Right renal cortex interstitium (tissue), 3 donors: ENCODE measurements at regions not wholly inside any gene's neighbourhood (a gene's known extent, or its start where the extent isn't known, plus 50 kb on each side); places are given as distances from the start of the nearest gene placed in this dataset.

Experiments used
- DNase-seq, 3 donors: peaks; one replicate each; pipeline ENCODE4 v3.0.0-alpha.2; 2013; ENCODE audit warnings: low read depth in 3 of 3, low spot score in 2 of 3

DNA sequence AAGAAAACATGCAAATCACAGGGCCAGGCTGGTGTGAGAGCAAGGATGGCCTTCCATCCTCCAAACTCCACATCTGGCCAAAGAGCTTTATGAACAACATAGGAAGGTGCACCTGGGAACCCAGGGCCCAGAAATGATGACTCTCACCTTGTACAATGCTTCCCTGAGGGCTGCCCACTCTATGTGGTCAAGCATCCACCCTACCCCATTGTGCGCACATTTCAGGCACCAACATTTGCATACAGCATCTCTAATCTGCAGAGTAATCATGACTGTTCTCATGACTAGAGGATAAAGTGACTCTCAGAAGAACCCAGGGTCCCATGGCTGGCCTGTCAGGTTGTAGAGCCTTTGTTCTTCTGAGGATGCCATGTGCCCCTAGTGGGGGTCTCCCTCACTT, 57.2 kb upstream of the NTF3 start:
- DNase-seq, result no peak

- DNase-seq, result no peak
These were observed 56.2 kb upstream of the NTF3 start for GRCh38 chr12:5375547-5376295.

- DNase-seq, result no peak
These were observed 55.2 kb upstream of the NTF3 start for GRCh38 chr12:5376591-5377207.

DNA sequence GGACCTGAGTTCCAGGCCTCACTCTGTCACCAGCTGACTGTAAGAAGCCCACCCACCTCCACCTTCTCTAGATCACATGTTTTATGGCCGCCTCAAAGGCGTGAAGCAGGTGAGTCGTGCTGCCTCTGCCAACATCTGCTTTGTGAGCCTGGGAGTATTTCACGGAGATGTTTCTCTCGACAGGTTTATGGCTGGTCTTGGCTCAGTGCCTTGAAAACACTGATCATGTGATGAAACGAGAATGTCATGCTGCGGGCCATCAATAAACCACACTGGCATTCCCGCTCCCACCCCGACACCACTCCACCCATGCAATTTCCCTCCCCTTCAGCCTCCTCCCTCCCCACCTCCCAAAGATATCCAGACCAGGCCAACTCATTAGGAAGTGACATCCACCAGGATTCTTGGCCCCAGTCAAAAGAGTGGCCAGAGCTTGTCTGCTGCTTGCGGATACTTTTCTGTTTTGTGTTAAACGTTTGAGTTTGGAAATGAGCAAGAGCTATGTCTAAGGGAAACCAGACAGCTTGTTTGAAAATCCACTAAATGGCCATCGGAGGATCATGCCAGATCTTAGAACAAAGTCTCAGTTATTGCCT, 53.8 kb upstream of the NTF3 start:
- DNase-seq, result peak; percentile 27 to 57 (median 52)

DNA sequence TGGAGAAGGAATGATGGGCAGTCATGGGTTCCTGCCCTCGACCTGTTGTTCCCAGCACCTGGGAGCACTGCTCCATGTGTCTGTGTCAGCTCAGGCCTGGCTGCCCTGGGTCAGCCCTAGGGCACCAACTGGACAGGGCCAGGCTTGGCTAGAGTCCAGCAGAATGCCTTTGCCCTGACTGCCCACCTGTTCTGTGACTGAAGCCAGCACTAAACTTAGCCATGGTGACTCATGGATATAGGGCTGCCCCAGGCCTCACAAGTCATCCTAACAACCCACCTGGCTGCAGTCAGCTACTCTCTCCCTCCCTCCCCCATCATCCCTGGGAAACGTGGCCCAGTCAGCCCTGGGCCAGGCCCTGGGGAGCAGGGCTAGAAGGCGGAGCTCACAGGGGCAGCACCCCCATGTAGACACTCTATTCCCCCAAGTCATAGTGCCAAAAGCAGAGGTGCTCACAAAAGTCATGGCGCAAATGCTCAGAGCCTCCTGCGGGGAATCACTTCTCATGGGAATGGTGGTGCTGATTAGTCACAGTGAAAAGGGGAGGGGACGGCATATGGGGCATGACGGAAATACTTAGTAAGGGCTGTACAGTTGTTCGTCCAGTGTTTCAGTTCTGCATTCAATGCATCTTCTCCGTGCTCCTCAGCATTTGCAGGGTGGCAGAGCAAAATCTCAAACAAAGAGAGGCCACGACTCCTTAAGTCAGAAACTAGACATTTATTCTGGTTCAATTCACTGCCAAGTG, 52.0 kb upstream of the NTF3 start:
- DNase-seq, result no peak
